H1 (cell line): ENCODE measurements at regions not wholly inside any gene's neighbourhood (a gene's known extent, or its start where the extent isn't known, plus 50 kb on each side); places are given as distances from the start of the nearest gene placed in this dataset.

ENCODE experiments used
- CTCF ChIA-PET: fragments of 300-600 bp; sonication (Branson Sonifier 250); formaldehyde crosslinking; loops from one replicate; lab custom pipeline; 2021; ENCODE audit not compliant: partially characterized antibody; lab: Charles Lee
- POLR2A ChIA-PET: fragments of 300-600 bp; sonication (Branson Sonifier 250); formaldehyde crosslinking; loops from one replicate; lab custom pipeline; 2021; ENCODE audit warnings: inconsistent platforms; ENCODE audit not compliant: partially characterized antibody; lab: Charles Lee
- DNase-seq, 2 experiments: peaks; one replicate each; pipeline versions ENCODE4 v3.0.0 to v3.0.0-alpha.2; 2010 to 2022; ENCODE audit warnings: low spot score in 2 of 2, low read depth in 1 of 2, mixed read lengths in 1 of 2
- FAIRE-seq: peaks from 2 replicates; lab custom pipeline; 2011; peaks lifted over from hg19 to GRCh38; lab: Jason Lieb, UNC
- H2AFZ ChIP-seq: 2 replicates; pipeline ENCODE4 v1.8.1; 2012; ENCODE audit warnings: low read length, inconsistent platforms
- H2AK5ac ChIP-seq: 2 replicates; pipeline ENCODE4 v1.6.1; 2013; ENCODE audit warnings: low read depth, low read length
- H2BK120ac ChIP-seq: replicated peaks from 2 replicates; pipeline ENCODE3; 2013; ENCODE audit warnings: low read depth, low read length, inconsistent platforms
- H2BK12ac ChIP-seq: 2 replicates; pipeline ENCODE4 v1.6.1; 2013; ENCODE audit warnings: low read depth, low read length
- H2BK15ac ChIP-seq: 2 replicates; pipeline ENCODE4 v1.6.1; 2013; ENCODE audit warnings: low read length
- H2BK20ac ChIP-seq: 2 replicates; pipeline ENCODE4 v1.6.1; 2013; ENCODE audit warnings: low read length
- H2BK5ac ChIP-seq: 2 replicates; pipeline ENCODE4 v1.6.1; 2013; ENCODE audit warnings: low read depth, low read length
- H3K14ac ChIP-seq: 2 replicates; pipeline ENCODE4 v1.6.1; 2013; ENCODE audit warnings: inconsistent platforms; ENCODE audit not compliant: insufficient read length
- H3K18ac ChIP-seq: 2 replicates; pipeline ENCODE4 v1.6.1; 2013; ENCODE audit warnings: low read length; ENCODE audit errors: extremely low read depth
- H3K23ac ChIP-seq: 2 replicates; pipeline ENCODE4 v1.6.1; 2013; ENCODE audit warnings: inconsistent platforms; ENCODE audit not compliant: insufficient read length
- H3K23me2 ChIP-seq: 2 replicates; pipeline ENCODE4 v1.6.1; 2013; ENCODE audit warnings: low read depth, low read length
- H3K27ac ChIP-seq: 2 replicates; pipeline ENCODE4 v1.6.1; 2011; ENCODE audit warnings: low read depth, low read length, inconsistent platforms
- H3K27me3 ChIP-seq, 4 experiments: replicated peaks in 1 of 4; 1 replicate in 1 of 4; 2 replicates in 3 of 4; pipeline versions ENCODE4 v1.6.1 to v1.8.1; 2011 to 2013; ENCODE audit warnings: low read length in 3 of 4, mild to moderate bottlenecking in 3 of 4, inconsistent platforms in 2 of 4, mixed read lengths in 2 of 4, moderate library complexity in 1 of 4; ENCODE audit not compliant: control insufficient read depth in 3 of 4, insufficient read depth in 3 of 4; ENCODE audit errors: extremely low read depth in 1 of 4
- H3K36me3 ChIP-seq, 4 experiments: 2 replicates each; pipeline versions ENCODE4 v1.6.1 to v1.8.1; 2011 to 2013; ENCODE audit warnings: mild to moderate bottlenecking in 4 of 4, low read length in 3 of 4, moderate library complexity in 2 of 4, control low read depth in 1 of 4, inconsistent platforms in 1 of 4; ENCODE audit not compliant: insufficient read depth in 4 of 4, control insufficient read depth in 2 of 4
- H3K4ac ChIP-seq: replicated peaks from 2 replicates; pipeline ENCODE3; 2013; ENCODE audit warnings: low read length, low read depth, mixed read lengths, inconsistent platforms; ENCODE audit not compliant: insufficient read length
- H3K4me1 ChIP-seq, 4 experiments: replicated peaks in 1 of 4; 1 replicate in 1 of 4; 2 replicates in 3 of 4; pipeline versions ENCODE4 v1.6.1 to v1.8.1; 2011 to 2013; ENCODE audit warnings: low read length in 3 of 4, inconsistent platforms in 2 of 4, mixed read lengths in 1 of 4; ENCODE audit not compliant: insufficient read depth in 4 of 4, control insufficient read depth in 3 of 4
- H3K4me2 ChIP-seq, 2 experiments: 2 replicates each; pipeline versions ENCODE4 v1.6.1 to v1.8.1; 2011 to 2013; ENCODE audit warnings: low read depth in 2 of 2, low read length in 2 of 2, control low read depth in 1 of 2, inconsistent platforms in 1 of 2, mild to moderate bottlenecking in 1 of 2; ENCODE audit not compliant: insufficient read depth in 1 of 2
- H3K4me3 ChIP-seq, 4 experiments: fragments of 200-600, 300-600 bp in 1 of 4; sonication (generic), shearing (Covaris generic), sonication (Bioruptor Twin) in 1 of 4; 2 replicates each; pipeline versions ENCODE4 v1.5.1 to v1.8.1; 2011 to 2016; ENCODE audit warnings: low read length in 4 of 4, low read depth in 3 of 4, control low read depth in 2 of 4, inconsistent platforms in 2 of 4, mild to moderate bottlenecking in 2 of 4, mixed read lengths in 1 of 4, moderate library complexity in 1 of 4; ENCODE audit not compliant: insufficient read depth in 2 of 4; ENCODE audit errors: extremely low read depth in 1 of 4
- H3K56ac ChIP-seq: replicated peaks from 2 replicates; pipeline ENCODE3; 2013; ENCODE audit warnings: low read depth, mild to moderate bottlenecking, mixed read lengths, low read length, inconsistent platforms; ENCODE audit not compliant: insufficient read length
- H3K79me1 ChIP-seq: 2 replicates; pipeline ENCODE4 v1.6.1; 2013; ENCODE audit warnings: low read depth, low read length, control low read depth
- H3K79me2 ChIP-seq, 2 experiments: 2 replicates each; pipeline versions ENCODE4 v1.6.1 to v1.8.1; 2012 to 2013; ENCODE audit warnings: low read length in 2 of 2, mild to moderate bottlenecking in 2 of 2, inconsistent platforms in 1 of 2; ENCODE audit not compliant: insufficient read depth in 2 of 2, control insufficient read depth in 1 of 2
- H3K9ac ChIP-seq, 4 experiments: replicated peaks in 1 of 4; 1 replicate in 1 of 4; 2 replicates in 3 of 4; pipeline versions ENCODE4 v1.6.1 to v1.8.1; 2011 to 2013; ENCODE audit warnings: low read depth in 3 of 4, low read length in 3 of 4, control low read depth in 2 of 4, mild to moderate bottlenecking in 2 of 4, moderate library complexity in 2 of 4, inconsistent platforms in 1 of 4; ENCODE audit errors: extremely low read depth in 1 of 4
- H3K9me3 ChIP-seq, 2 experiments: 2 replicates each; pipeline versions ENCODE4 v1.6.1 to v1.8.1; 2012 to 2013; ENCODE audit warnings: mild to moderate bottlenecking in 2 of 2, moderate library complexity in 2 of 2, control low read depth in 1 of 2, inconsistent platforms in 1 of 2, low read depth in 1 of 2, low read length in 1 of 2, mixed read lengths in 1 of 2; ENCODE audit not compliant: insufficient read depth in 2 of 2
- H4K20me1 ChIP-seq, 2 experiments: replicated peaks in 1 of 2; 2 replicates each; pipeline versions ENCODE3 to v1.8.1; 2011 to 2013; ENCODE audit warnings: inconsistent platforms in 2 of 2, low read length in 2 of 2, mild to moderate bottlenecking in 1 of 2; ENCODE audit not compliant: insufficient read depth in 2 of 2, control insufficient read depth in 1 of 2
- H4K5ac ChIP-seq: 2 replicates; pipeline ENCODE4 v1.6.1; 2013; ENCODE audit warnings: low read length, low read depth, mixed read lengths, inconsistent platforms; ENCODE audit not compliant: insufficient read length
- H4K8ac ChIP-seq: 2 replicates; pipeline ENCODE4 v1.8.0; 2013; ENCODE audit warnings: mild to moderate bottlenecking, moderate library complexity, low read length, inconsistent platforms; ENCODE audit not compliant: insufficient read depth; ENCODE audit errors: extremely low read depth
- H4K91ac ChIP-seq: replicated peaks from 2 replicates; pipeline ENCODE3; 2013; ENCODE audit warnings: low read length, mixed read lengths, inconsistent platforms; ENCODE audit not compliant: insufficient read length
- CHD1 ChIP-seq: IDR thresholded peaks from 2 replicates; pipeline ENCODE4 v1.6.1; 2012; ENCODE audit warnings: low read depth, low read length, improper control_type of control experiment
- WGBS, 2 experiments: shearing (Covaris generic) in 1 of 2; methylation state at CpG; one replicate each; pipeline versions ENCODE4 v1.1.6 to v1.1.7; 2013 to 2015; ENCODE audit warnings: low lambda C conversion rate in 2 of 2, mixed read lengths in 2 of 2, inconsistent platforms in 1 of 2, low coverage in 1 of 2, missing lambda C conversion rate in 1 of 2; ENCODE audit not compliant: insufficient replicate concordance in 2 of 2, insufficient coverage in 1 of 2, insufficient read length in 1 of 2; ENCODE audit errors: extremely low coverage in 1 of 2, missing lambda C conversion rate in 1 of 2; 5-methylcytosine and 5-hydroxymethylcytosine counted together

DNA sequence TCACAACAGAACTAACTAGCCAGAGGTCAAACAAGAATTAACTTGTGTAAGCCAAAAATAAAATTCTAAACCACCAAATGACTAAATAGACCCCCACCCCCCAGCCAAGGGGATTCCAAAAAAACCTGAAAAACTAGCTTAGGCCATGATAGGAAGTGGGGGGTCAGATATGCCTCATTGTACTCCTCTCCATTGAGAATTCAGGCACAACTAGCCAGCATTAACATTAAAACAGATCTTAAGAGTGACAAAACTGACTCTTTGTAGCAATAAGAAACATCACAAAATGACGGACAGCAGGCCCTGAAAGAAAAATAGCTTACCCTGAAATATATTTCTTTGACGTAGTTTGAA lies 103.0 kb upstream of the ETV3 start:
- Histone ChIP-seq H4K91ac (no peak overlapping the region), H4K8ac (no peak overlapping the region), H2BK15ac (no peak overlapping the region), H3K4me1 (peaks cover 7 to 17% (median 15%) of the 10 kb centered on the region in 4 experiments; a peak in 6 of 7 replicates), H3K9me3 (no peaks in the 10 kb centered on the region), H3K56ac (no peak overlapping the region), H3K79me1 (no peaks in the 10 kb centered on the region), H2BK20ac (peak overlapping the region; percentile 86; the same call in 1 of the 2 replicates), H3K14ac (no peak overlapping the region), H3K4me2 (peak overlapping the region; percentile 40 to 50), H3K18ac (no peak overlapping the region), H2AK5ac (no peak overlapping the region), H2BK12ac (0 out of 2 replicates have a peak overlapping the region, but pooled peaks have one; percentile 7), H4K20me1 (no peaks in the 10 kb centered on the region), H3K27ac (peak overlapping the region; percentile 60; the same call in 1 of the 2 replicates), H3K23me2 (no peaks in the 10 kb centered on the region), H2BK120ac (peak overlapping the region; percentile 39), H3K79me2 (no peaks in the 10 kb centered on the region), H3K27me3 (no peaks in the 10 kb centered on the region), H3K36me3 (no peaks in the 10 kb centered on the region), H3K9ac (no peak overlapping the region), H4K5ac (no peak overlapping the region), H3K4me3 (peak overlapping the region in 3 of 4 experiments; percentile 10 to 33 (median 14); a peak in 2 of 8 replicates), H3K23ac (no peak overlapping the region), H2BK5ac (peak overlapping the region; percentile 95), H3K4ac (no peak overlapping the region), H2AFZ (no peak overlapping the region)
- FAIRE-seq (no peak), DNase-seq (peak in 1 of 2 experiments; percentile 5)
- ChIA-PET CTCF (interaction anchor here (0.7 to 1.7 kb wide), 6 partner anchors 22 to 532 kb away, joined by 3 to 7 read pairs (median 4); no protein-coding TSS in a partner anchor), POLR2A (interaction anchor here (1.1 to 1.6 kb wide), 3 partner anchors 10 to 81 kb away, joined by 3 to 6 read pairs (median 4); no protein-coding TSS in a partner anchor)
- WGBS, 2 experiments: 52% methylated on average over 2 of the region's 2 CpGs; no CpG with 5 or more reads in 1 of the 2 experiments
- TF ChIP-seq CHD1: no peak
